WTC11 (cell line): ENCODE measurements at regions not wholly inside any gene's neighbourhood (a gene's known extent, or its start where the extent isn't known, plus 50 kb on each side); places are given as distances from the start of the nearest gene placed in this dataset.

Experiments
- ATAC-seq: fragments of 200-7000 bp; cut with Tn5 transposase; 2 replicates; pipeline ENCODE4 v1.10.0; 2021; ENCODE audit warnings: mild to moderate bottlenecking, moderate library complexity
- CTCF ChIA-PET: fragments of 300-600 bp; sonication (Branson Sonifier 250); formaldehyde crosslinking; loops from one replicate; lab custom pipeline; 2021; ENCODE audit warnings: antibody characterized with exemption; lab: Charles Lee
- POLR2A ChIA-PET: fragments of 350-600 bp; sonication (Branson Sonifier 250); formaldehyde crosslinking; loops from one replicate; lab custom pipeline; 2021; ENCODE audit warnings: antibody characterized with exemption; lab: Charles Lee
- DNase-seq: peaks from one replicate; pipeline ENCODE4 v3.0.0; 2021; ENCODE audit warnings: low spot score
- H3K27ac Mint-ChIP-seq: 2 replicates; pipeline ENCODE4 v1.8.0; 2021; ENCODE audit warnings: mixed read lengths
- H3K27me3 Mint-ChIP-seq: 2 replicates; pipeline ENCODE4 v1.8.0; 2021; ENCODE audit warnings: low read depth, mild to moderate bottlenecking, moderate library complexity, mixed read lengths
- H3K36me3 Mint-ChIP-seq: 2 replicates; pipeline ENCODE4 v1.8.0; 2021; ENCODE audit warnings: mixed read lengths
- H3K4me1 Mint-ChIP-seq: 2 replicates; pipeline ENCODE4 v1.8.0; 2022; ENCODE audit warnings: mixed read lengths
- H3K4me3 Mint-ChIP-seq: 2 replicates; pipeline ENCODE4 v1.8.0; 2021; ENCODE audit warnings: mild to moderate bottlenecking, moderate library complexity, mixed read lengths
- H3K9me3 Mint-ChIP-seq: 2 replicates; pipeline ENCODE4 v1.8.0; 2021; ENCODE audit warnings: mixed read lengths
- AFF4 ChIP-seq: sonication (generic); formaldehyde crosslinking; IDR thresholded peaks from 2 replicates; pipeline ENCODE4 v1.8.1; 2023; ENCODE audit warnings: mild to moderate bottlenecking, missing genetic modification reagents, borderline replicate concordance
- CDX4 ChIP-seq: fragments of 250-450 bp; sonication (Bioruptor Pico); IDR thresholded peaks from 2 replicates; pipeline ENCODE4 v1.9.0; 2021; ENCODE audit warnings: moderate library complexity, mild to moderate bottlenecking, inconsistent platforms, borderline replicate concordance
- ERG ChIP-seq: fragments of 250-450 bp; sonication (Bioruptor Pico); IDR thresholded peaks from 2 replicates; pipeline ENCODE4 v1.8.0; 2021; ENCODE audit warnings: mild to moderate bottlenecking
- ETV6 ChIP-seq: sonication (generic); formaldehyde crosslinking; IDR thresholded peaks from 2 replicates; pipeline ENCODE4 v1.8.1; 2022; ENCODE audit warnings: mild to moderate bottlenecking, missing genetic modification reagents
- FOXP4 ChIP-seq: sonication (generic); formaldehyde crosslinking; IDR thresholded peaks from 2 replicates; pipeline ENCODE4 v1.8.0; 2022; ENCODE audit warnings: mild to moderate bottlenecking, missing genetic modification reagents
- GABPB1 ChIP-seq: sonication (generic); formaldehyde crosslinking; IDR thresholded peaks from 2 replicates; pipeline ENCODE4 v1.8.1; 2023; ENCODE audit warnings: mild to moderate bottlenecking, missing genetic modification reagents
- GTF2I ChIP-seq: fragments of 250-450 bp; sonication (Bioruptor Pico); conservative IDR thresholded peaks from 2 replicates; pipeline ENCODE4 v1.4.0; 2021; ENCODE audit warnings: mild to moderate bottlenecking
- MAX ChIP-seq: sonication (generic); formaldehyde crosslinking; IDR thresholded peaks from 2 replicates; pipeline ENCODE4 v1.8.0; 2022; ENCODE audit warnings: mild to moderate bottlenecking, missing genetic modification reagents
- MYBL2 ChIP-seq: sonication (generic); formaldehyde crosslinking; IDR thresholded peaks from 2 replicates; pipeline ENCODE4 v1.8.1; 2023; ENCODE audit warnings: mild to moderate bottlenecking, moderate library complexity, missing genetic modification reagents
- NFATC4 ChIP-seq: fragments of 250-450 bp; sonication (Bioruptor Pico); IDR thresholded peaks from 2 replicates; pipeline ENCODE4 v1.9.0; 2021; ENCODE audit warnings: mild to moderate bottlenecking
- NFYB ChIP-seq: sonication (generic); formaldehyde crosslinking; conservative IDR thresholded peaks from 2 replicates; pipeline ENCODE4 v1.8.0; 2022; ENCODE audit warnings: low read depth, missing genetic modification reagents
- NR3C1 ChIP-seq: sonication (generic); formaldehyde crosslinking; conservative IDR thresholded peaks from 2 replicates; pipeline ENCODE4 v1.8.1; 2023; ENCODE audit warnings: low read depth, mild to moderate bottlenecking, missing genetic modification reagents
- SMAD4 ChIP-seq: sonication (generic); formaldehyde crosslinking; IDR thresholded peaks from 2 replicates; pipeline ENCODE4 v1.8.0; 2022; ENCODE audit warnings: mild to moderate bottlenecking, missing genetic modification reagents
- TEAD4 ChIP-seq: sonication (generic); formaldehyde crosslinking; IDR thresholded peaks from 2 replicates; pipeline ENCODE4 v1.8.0; 2022; ENCODE audit warnings: mild to moderate bottlenecking, missing genetic modification reagents
- USF1 ChIP-seq: sonication (generic); formaldehyde crosslinking; IDR thresholded peaks from 2 replicates; pipeline ENCODE4 v1.8.0; 2022; ENCODE audit warnings: mild to moderate bottlenecking, missing genetic modification reagents
- ZNF281 ChIP-seq: sonication (generic); formaldehyde crosslinking; IDR thresholded peaks from 2 replicates; pipeline ENCODE4 v1.8.0; 2023; ENCODE audit warnings: mild to moderate bottlenecking, missing genetic modification reagents
- ZNF512 ChIP-seq: sonication (generic); formaldehyde crosslinking; IDR thresholded peaks from 2 replicates; pipeline ENCODE4 v1.8.1; 2022; ENCODE audit warnings: missing genetic modification reagents, borderline replicate concordance

- Mint-ChIP-seq H3K36me3 (peaks cover 4% of the 10 kb centered on the region; the same call in 1 of the 2 replicates), H3K9me3 (peaks cover 10% of the 10 kb centered on the region), H3K27ac (no peak overlapping the region), H3K27me3 (peaks cover 12% of the 10 kb centered on the region), H3K4me3 (no peak overlapping the region), H3K4me1 (0 out of 2 replicates have a peak, but pooled peaks cover under 1% of the 10 kb centered on the region)
- no peak for ATAC-seq
- CTCF ChIA-PET, result no interaction called here
- DNase-seq, result no peak
- POLR2A ChIA-PET, result no interaction called here
- TF ChIP-seq ZNF512 (CRISPR knock-in tag) (no peak), NFYB (CRISPR knock-in tag) (no peak), NR3C1 (no peak), USF1 (CRISPR knock-in tag) (no peak), CDX4 (CRISPR knock-in tag) (no peak), AFF4 (no peak), NFATC4 (CRISPR knock-in tag) (no peak), GTF2I (no peak), ETV6 (CRISPR knock-in tag) (no peak), TEAD4 (CRISPR knock-in tag) (no peak), ERG (CRISPR knock-in tag) (no peak), MAX (CRISPR knock-in tag) (no peak), FOXP4 (CRISPR knock-in tag) (no peak), MYBL2 (CRISPR knock-in tag) (no peak), GABPB1 (CRISPR knock-in tag) (no peak), ZNF281 (CRISPR knock-in tag) (no peak), SMAD4 (CRISPR knock-in tag) (no peak)
- TF ChIP-seq, all 79 proteins: peak for 0
Observed at GRCh38 chr16:54417384-54417783, 130.8 kb upstream of the IRX3 start.
